Hematopoietic multipotent progenitor cell treated with erythropoietin and hydrocortisone succinate and interleukin-3 and kit ligand, for 8 days (in vitro differentiated cells): ENCODE measurements at regions not wholly inside any gene's neighbourhood (a gene's known extent, or its start where the extent isn't known, plus 50 kb on each side); places are given as distances from the start of the nearest gene placed in this dataset.

Experiments used
- DNase-seq: peaks from one replicate; pipeline ENCODE4 v3.0.0-alpha.2; 2015

DNA sequence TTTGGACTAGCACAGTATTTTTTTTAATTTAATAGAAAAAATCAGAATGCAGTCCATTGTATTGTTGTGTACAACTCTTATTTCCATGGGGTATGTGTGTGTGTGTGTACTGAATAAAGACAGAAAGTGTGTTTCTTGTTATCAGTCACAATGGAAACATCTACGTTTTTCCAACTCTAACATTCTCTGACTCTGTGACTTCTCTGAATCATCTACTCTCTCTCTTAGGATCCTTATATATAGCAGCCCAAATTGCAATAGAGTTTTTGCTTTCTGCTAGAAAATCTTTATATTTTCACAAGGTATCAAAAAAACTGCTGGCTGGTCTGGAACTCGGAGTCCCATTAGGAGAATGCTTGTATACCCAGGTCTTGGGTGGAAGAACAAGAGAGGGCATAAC lies 138.9 kb upstream of the ARID2 start:
- no peak for DNase-seq

DNA sequence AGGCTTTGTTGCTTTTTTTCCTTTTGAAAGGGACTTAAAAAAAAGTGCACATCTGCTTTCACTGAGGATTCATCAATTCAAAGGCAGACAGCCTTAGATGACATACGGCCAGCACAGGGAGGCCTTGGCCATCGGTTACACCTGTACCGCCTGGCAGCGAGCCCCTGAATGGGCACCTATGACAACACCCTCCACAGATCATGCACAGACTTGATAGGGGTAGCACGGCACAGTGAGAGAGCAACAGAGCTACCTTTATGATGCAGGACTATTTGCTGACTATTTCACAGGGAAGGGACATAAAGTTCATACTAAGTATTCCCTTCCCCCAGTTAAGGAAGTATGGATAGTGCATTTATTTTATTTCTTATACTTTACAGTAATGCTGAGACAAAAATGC lies 137.9 kb upstream of the ARID2 start:
- no peak for DNase-seq

DNA sequence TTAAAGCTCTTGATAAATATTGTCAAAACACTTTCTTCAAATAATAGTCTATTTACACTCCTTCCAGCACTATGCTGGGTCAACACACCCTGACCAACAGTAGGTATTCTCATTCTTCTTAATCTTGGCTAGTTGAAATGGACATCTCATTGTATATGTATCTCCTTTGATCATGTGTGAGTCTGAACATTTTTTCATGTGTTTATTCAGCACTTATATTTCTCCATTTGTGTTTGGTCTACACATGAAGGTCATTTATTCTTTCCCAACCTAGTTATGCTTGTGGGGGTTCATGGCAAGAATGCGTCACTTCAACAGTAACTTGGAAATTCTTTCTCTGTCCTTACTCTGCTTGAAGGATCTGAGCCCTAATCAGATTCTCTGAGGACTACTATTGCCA lies 133.1 kb upstream of the ARID2 start:
- no peak for DNase-seq

DNA sequence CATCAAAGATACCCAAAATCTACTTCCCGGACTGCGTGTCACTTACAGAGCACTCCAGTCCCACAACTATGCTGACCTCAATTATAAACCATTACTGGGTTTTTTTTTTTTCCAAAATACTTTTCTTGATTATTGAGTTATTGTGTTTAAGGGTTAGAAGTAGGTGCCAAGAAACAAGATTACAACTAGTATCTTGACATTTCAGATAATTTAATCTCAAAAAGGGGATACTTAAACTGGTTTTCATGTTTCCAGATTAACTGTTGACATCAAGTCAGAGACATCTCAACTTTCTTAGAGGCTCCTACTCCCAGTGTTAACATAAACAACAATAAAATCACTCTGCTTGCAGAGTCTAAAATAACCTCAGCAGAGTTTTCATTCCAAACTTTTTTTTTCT lies 131.2 kb upstream of the ARID2 start:
- DNase-seq, result no peak

DNA sequence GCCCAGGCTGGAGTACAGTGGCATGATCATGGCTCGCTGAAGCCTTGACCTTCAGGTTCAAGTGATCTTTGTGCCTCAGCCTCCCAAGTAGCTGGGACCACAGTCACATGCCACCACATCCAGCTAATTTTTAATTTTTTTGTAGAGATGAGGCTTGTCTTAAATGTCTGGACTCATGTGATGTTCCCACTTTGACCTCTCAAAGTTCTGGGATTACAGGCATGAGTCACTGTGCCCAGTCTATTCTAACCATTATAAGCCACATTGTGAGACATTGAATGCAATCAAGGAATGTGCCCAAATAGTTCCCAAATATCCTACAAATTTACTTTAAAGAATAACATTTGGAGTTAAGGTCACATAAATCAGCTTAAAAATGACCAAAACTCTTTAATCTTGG lies 130.7 kb upstream of the ARID2 start:
- DNase-seq, result no peak

DNA sequence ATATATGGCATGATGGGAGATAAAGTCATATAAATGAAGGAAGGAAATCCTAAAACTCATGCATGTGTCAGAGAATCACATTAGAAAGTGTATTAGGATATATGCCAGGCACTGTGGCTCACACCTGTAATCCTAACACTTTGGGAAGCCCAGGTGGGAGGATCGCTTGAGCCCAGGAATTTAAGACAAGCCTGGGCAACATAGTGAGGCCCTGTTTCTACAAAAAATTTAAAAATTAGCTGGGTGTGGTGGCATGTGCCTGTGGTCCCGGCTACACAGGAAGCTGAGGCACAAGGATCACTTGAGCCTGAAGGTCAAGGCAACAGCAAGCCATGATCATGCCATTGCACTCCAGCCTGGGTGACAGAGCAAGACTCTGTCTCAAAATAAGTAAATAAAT lies 130.3 kb upstream of the ARID2 start:
- DNase-seq, result no peak

DNA sequence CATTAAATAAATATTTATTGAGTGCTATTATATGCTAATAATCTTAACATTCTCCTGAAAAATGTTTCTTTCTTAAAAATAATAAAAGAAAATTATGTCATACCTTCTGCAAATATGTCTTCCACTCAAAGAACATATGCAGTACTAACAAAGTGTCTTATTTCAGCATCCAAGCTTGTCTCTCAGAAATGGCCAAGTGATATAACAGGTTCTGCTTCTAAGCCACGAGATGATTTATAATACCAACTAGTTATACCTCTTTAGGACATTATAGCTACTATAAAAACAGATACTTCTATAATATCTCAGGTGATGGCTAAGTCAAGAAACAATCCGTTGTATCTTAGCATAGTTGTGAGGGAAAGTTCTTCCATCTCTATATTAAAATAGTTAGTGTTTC lies 128.1 kb upstream of the ARID2 start:
- DNase-seq, result no peak

DNA sequence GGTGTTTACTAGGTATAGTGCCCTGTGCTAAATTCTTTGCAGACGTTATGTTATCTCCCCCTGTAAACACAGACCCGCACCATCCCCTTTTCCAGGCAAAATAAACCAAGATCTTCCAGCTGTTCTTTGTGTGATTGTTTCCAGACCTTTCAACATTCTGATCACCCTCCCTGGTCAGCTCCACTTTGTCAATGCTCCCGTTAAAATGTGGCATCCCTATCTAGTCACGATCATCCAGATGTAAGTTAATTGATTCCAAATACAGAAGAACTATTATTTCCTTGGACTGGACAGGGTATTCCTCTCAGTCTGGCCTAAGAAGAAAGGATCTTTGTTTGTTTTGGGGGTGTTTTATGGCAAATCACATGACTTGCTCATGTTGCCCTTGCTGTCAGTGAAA lies 127.6 kb upstream of the ARID2 start:
- no peak for DNase-seq

DNA sequence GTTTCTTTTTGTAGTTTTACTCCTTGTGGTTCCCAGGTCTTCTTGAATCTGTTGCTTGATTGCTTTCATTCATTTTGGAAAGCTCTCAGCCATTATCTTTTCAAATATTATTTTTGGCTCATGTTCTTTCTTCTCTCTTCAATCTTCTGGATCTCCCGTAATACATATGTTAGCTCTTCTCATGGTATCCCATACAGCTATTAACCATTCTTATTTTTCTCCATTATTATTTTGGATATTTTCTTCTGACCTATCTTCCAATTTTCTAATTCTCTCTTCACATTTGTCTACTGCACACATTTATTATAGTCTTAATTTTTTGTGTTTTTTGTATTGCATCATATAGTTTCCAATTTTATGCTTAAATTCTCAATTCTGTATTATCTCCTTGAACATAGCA lies 123.9 kb upstream of the ARID2 start:
- DNase-seq, result no peak

DNA sequence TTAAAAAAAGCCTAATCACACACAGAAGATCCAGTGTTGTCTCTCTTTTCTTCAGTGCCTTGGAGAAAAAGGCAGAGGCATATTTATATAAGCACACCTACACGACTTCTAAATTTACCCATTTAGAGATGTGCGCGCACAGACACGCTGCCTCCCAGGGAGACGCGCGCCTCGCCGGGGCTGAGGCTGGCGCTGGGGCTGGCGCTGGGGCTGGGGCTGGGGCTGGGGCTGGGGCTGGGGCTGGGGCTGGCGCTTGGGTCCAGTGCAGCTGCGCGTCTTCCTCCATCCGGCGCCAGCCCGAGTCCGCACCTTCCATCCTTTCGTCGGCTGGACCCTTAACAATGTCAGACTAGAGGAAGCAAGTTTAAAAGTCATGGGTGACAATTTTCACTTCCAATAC lies 118.4 kb upstream of the ARID2 start:
- DNase-seq, result no peak

DNA sequence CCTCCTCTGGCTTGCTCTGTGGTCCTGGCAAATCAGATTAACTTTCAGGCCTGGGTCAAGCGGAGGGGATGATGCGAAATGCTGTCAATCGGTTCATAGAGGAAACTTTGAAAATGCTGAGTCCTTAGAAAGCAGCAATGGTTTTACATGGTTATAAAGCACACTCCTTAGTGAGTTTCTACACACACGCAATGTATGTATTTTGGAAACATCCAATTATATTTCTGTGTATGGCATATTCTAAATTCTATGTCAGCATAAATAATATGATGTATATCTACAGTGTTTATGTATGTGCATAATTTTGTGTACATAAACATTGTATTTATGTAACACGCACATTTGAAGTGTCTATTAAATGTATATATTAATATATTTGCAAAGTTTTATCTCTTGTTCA lies 118.0 kb upstream of the ARID2 start:
- DNase-seq, result no peak

DNA sequence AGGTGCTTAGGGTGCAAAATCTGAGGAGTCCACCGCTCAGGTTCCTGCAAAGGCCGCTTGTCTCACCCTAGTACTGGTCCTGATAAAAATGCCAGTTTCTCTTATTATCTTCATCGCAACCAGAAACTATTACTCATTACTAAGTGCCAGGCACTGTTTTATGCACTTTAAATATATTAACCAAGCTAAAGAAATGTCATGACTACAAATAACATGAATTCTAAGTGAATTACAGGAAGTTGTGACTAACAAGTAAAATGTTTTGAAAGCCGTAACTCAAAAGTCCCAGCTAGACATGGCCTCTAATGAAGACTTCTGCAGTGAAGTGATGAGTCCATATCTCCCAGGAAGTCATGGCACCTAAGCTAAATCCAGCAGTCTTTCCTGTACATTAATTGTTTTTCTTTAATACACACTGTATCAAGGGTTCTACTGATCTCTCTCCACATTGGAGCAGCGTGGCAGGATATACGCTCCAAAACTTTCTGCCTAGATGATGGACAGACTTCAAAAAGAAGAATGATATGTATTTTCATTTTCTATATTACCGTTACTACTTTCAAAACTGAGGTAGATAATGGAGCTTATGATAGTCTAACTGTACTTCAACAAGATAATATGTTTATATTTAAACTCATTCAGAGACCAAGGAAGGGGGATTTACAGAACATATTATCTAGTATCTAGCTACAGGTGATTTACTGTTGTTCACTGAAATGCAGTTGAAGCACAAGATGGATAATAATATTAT lies 117.3 kb upstream of the ARID2 start:
- no peak for DNase-seq

DNA sequence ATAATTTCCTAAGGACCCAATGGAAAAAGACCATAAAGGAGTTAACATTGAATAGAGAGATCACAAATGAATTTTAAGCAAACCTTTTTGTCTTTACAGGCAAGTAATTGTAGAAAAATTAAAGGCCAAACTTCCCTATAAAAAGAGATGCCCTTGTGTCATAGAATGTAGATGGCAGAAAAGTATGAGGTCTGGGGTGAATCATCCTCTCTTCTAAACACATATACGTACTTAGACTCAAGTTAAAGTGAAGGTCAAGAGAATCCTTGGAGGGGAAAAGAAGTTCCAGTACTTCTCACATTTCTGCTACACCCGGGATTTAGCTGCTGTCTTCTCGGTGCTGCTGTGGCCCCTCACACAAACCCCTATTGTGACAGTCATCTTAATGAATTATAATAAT lies 116.2 kb upstream of the ARID2 start:
- no peak for DNase-seq

DNA sequence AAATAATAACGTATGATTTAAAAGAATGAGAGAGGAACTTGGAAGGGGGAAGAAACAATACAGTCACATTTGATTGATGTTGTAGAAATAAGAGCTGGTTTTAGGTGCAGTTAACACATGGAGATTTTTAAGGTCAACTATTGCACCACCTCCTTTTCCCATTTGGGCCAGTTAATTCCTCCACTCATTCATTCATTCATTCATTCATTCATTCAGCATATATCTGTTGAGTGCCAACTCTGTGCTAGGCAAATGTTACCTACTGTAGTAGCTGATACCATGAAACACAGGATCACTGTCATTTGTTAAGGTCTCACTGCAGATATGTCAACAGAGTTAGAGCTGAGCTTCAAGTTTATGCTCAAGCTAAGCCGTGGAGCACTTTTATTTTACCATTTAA lies 115.7 kb upstream of the ARID2 start:
- DNase-seq, result no peak

DNA sequence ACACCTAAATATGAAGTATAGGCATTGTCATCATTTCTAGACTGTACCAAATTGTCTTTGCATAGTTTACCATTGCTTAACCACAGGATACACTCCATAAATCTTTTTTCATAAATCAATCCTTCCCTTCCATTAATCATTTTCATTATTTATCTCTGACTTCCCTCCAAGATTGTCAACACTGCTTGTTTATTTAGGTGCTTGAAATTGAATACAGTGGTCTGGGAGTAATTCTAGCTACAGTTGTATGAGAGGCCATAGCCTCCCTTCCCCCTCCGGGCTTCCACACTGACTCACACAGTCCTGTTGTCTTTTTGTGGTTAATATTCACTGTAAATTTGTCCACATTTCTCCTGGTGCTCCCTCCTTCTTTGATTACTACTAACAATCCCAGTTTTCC lies 114.2 kb upstream of the ARID2 start:
- DNase-seq, result no peak

DNA sequence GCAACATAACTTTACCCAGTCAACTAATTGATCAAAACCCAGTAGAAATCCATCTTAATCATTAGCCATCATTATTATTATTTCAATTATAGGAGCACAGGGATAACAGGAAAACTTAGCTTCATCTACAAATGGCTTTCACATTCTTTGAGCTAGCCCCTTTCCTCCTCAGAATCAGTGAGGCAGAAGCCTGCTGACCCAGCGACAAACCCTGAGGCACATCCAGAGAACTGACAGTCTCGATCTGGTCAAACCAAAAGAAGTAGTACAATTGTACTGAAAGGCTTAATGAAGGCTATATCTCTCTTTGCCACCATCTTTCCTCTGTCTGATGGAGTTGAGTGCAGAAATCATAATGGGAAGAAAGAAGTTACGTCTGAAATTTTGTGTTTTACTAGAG lies 109.8 kb upstream of the ARID2 start:
- no peak for DNase-seq

DNA sequence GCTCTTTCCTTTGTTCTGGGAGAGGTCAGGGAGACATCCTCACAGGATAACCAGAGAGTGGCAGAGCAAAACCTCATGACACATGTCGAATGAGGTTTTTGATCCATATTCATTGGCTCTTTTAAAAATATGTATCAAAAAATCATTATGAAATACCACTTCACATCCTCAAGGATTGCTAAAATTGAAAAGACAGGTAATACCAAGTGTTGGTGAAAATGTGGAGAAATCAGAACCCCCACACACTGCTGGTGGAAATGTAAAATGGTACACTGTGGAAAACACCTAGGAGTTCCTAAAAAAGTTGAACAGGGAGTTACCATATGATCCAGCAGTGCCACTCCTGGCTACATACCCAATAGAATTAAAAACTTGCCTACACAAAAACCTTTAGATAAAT lies 107.8 kb upstream of the ARID2 start:
- DNase-seq, result no peak

DNA sequence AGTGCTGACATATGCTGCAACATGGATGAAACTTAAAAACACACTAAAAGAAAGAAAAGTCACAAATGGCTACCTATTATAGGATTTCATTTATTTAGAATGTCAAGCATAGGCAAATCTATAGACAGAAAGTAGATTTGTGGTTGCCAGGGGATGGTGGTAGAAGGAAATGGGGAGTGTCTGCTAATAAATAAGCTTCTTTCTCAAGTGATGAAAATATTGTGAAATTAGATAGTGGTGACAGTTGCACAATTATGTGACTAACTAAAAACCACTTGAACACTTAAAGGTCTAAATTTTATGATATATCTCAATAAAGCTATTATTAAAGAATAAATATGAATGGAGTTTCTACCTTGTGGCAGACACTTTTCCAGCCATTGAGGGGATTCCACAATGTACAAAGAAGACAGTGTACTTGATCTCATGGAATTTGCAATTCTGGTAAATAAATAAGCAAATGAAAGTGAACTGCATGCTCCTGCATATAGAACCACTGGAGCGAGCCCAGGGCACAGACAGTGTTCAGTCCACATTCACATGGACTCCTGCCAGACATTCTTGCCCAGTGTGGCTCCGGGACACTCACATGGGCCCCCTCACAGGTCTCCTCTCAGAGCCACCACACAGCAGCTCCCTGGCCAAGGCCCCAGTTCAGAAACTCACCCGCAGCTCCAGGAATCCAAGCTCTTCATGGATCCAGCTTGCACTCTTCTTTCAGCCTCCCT lies 107.1 kb upstream of the ARID2 start:
- no peak for DNase-seq

DNA sequence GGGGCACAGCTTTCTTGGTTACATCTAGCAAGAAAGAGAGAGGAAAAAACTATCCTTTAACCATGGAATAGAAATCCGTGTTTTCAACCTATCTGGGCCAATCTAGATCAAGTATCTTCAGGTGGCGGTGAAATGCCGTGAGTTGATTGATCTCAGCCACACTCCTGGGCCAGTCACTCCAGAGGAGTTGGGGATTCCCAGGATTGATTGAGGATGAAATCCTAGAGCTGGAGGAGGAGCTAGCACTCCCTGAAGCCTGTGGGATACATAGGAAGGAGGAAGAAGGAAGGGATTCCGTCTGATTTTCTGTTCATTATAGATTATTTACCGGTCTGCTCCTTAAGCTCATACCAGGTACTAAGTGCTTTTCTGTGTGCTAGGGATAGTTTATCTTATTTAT lies 106.3 kb upstream of the ARID2 start:
- no peak for DNase-seq

DNA sequence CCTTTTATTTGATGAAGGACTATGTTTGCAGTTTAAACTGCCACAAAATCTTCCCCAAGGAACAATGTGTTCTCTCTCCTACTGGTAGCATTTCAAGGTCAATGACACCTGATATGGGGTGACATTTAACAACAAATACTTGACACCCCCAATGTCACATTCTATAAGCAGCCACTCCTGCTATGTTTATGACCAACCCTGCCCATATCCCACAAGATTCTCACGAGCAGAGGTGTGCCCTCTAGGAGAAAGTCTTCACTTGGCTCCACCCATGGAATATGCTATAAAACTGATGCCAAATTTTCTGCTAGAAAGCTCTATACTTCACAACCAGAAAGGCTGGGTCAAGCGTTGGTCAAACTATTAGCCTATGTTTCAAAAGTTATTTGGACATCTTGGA lies 105.6 kb upstream of the ARID2 start:
- no peak for DNase-seq

DNA sequence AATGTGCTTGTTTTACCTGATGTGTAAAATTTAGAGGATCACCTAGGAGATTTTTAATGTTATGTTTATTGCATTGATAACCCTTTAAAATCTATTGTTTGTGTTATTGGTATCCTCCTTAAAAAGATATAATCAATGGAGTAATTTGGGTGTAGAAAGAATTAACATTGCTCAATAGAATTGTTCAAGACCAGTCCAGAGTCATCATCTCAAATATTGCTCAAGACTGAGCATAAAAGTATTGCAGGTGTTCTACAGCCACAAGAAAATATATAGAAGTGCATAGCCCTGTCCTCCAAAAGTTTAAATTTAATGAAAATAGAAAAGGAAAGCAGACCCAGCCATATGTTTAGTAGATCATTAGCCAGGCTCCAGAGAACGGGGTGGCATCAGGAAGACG lies 102.5 kb upstream of the ARID2 start:
- no peak for DNase-seq

DNA sequence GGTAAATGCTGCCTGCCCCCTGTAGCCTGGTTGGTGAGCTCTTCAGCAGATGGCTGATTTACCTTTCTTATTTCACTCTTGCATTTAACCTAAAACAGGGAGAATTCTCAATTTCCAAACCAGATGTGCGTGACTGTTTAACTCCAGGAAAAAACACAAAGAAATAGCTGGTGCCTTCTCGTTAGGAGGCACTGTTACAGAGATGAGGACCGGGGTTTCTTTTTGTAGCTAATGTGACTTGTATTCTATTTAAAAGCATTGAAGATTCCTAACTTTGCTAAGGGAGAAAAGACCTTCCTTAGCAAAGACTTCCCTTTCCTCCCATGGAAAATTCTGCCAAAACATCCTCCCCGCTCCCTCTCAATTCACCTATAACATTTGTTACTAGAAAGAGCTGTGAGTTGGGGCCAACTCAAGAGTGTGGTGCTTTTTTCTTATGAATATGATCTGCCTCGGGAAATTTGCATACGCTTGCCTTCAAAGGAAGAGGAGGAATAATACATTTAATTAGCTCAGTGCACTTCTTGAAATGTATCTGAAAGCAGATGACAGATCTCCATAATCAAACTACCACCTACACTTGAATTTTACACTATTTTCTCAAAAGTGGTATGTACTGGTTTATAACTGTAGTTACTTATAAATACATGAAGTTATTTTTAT lies 102.0 kb upstream of the ARID2 start:
- DNase-seq, result no peak

DNA sequence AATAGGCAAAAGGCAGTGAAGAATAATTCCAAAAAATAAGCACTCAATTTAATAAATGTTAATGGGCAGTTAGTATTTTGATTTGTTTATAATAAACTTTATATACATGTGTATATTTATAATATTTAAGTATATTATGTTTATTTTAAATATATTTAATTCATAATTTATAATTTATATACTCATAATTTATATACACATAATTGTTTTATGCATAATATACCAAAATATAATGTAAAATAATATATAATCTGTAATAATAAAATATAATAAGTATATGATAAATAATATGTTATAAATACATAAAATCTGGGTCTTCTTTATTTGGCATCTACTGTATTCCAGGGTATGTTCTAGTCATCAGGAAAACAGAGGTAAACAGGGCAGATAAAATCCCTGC lies 100.2 kb upstream of the ARID2 start:
- DNase-seq, result no peak

DNA sequence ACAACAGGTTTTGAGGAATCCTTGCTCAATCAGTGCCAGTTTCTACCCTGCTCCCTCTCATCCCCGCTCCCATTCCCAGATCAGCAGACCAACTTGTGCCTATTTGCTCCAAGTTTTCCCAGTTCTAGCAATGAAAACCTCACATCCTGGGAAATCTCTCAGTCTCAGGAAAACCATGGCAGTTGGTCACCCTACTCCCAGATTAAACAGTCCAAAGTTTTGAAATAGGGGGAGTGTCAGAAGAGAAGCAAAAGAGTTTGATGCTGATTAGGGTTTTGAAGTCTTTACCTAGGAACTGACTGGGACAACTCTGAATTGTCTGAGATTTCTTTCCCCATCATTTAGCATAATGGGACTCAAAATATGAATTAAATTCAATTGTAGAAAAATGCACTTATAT lies 95.8 kb upstream of the ARID2 start:
- no peak for DNase-seq
